ENCODE measurements at regions not wholly inside any gene's neighbourhood (a gene's known extent, or its start where the extent isn't known, plus 50 kb on each side); places are given as distances from the start of the nearest gene placed in this dataset.

GRCh38 chr12:90622431-90622830 is 332.5 kb downstream of the CCER1 start:
- no peak for TF ChIP-seq CTCF (IDR thresholded peaks at IDR 0.05)

- TF ChIP-seq CTCF (IDR thresholded peaks at IDR 0.05) = no peak
These were observed 333.0 kb downstream of the CCER1 start for GRCh38 chr12:90621927-90622326.

- no peak for TF ChIP-seq CTCF (IDR thresholded peaks at IDR 0.05)
These were observed 335.0 kb downstream of the CCER1 start for GRCh38 chr12:90619943-90620342.

- TF ChIP-seq CTCF (IDR thresholded peaks at IDR 0.05) = no peak
These were observed 336.4 kb downstream of the CCER1 start for GRCh38 chr12:90618586-90618985.

GRCh38 chr12:90611891-90612290 is 343.1 kb downstream of the CCER1 start:
- TF ChIP-seq CTCF (IDR thresholded peaks at IDR 0.05) = no peak

GRCh38 chr12:90611048-90611447 is 343.9 kb downstream of the CCER1 start:
- no peak for TF ChIP-seq CTCF (IDR thresholded peaks at IDR 0.05)

GRCh38 chr12:90593596-90594295 is 361.2 kb downstream of the CCER1 start:
- TF ChIP-seq CTCF (IDR thresholded peaks at IDR 0.05) = no peak

GRCh38 chr12:90589956-90590355 is 365.0 kb downstream of the CCER1 start:
- no peak for TF ChIP-seq CTCF (IDR thresholded peaks at IDR 0.05)

Data from LNCAP (cell line).